ENCODE measurements at regions not wholly inside any gene's neighbourhood (a gene's known extent, or its start where the extent isn't known, plus 50 kb on each side); places are given as distances from the start of the nearest gene placed in this dataset.

DNA sequence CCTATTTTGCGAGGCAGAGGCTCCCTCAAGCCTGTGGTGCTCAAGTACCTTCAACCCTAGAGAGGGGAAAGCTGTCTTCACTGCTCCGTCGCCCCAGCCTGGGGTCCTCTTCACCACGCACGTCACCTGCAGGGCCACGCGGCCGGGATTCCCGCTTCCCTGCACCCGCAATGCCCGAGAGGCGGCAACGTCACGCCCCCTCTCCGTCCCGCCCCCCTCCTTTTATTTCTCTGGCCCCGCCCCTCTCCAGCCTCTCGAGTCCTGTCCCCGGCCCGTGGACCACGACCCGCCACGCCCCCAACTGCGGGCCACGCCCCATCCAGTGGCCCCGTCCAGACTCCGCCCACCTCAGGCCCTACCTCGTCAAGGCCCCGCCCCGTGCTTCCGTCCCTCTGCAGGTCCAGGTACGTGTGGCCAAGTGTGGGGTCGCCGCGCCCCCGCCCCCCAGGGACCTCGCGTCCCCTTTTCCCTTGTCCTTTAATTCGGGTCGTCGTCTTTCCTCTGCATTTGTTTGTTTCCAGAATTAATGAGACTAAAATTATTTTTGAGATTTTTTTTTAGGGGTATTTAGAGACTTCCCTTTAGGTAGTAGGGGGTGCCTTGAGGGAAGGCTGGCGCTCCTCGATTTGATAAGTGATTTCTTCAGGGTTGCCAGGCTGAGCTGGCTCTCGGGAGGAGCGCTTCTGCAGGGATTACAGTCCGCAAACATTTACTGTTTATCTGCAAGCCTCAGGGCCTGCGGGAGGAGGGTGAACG is 69.8 kb upstream of the BAIAP2L1 start:
- no peak for DNase-seq (ENCODE audit: low spot score)
- intact Hi-C loops (cut with DNase I) = no loop called here

GRCh38 chr7:98469088-98469487 is 68.2 kb upstream of the BAIAP2L1 start:
- intact Hi-C loops (cut with DNase I) = no loop called here
- no peak for DNase-seq (ENCODE audit: low spot score)

- no peak for DNase-seq (ENCODE audit: low spot score)
- intact Hi-C loops (cut with DNase I) = no loop called here
Observed at GRCh38 chr7:98467570-98468312, 66.9 kb upstream of the BAIAP2L1 start.

GRCh38 chr7:98465022-98465421 is 64.1 kb upstream of the BAIAP2L1 start:
- intact Hi-C loops (cut with DNase I) = no loop called here
- DNase-seq (ENCODE audit: low spot score) = no peak

- no peak for DNase-seq (ENCODE audit: low spot score)
- intact Hi-C loops (cut with DNase I) = no loop called here
Observed at GRCh38 chr7:98464558-98464940, 63.7 kb upstream of the BAIAP2L1 start.

- no peak for DNase-seq (ENCODE audit: low spot score)
- intact Hi-C loops (cut with DNase I) = no loop called here
Observed at GRCh38 chr7:98463837-98464557, 63.1 kb upstream of the BAIAP2L1 start.

DNA sequence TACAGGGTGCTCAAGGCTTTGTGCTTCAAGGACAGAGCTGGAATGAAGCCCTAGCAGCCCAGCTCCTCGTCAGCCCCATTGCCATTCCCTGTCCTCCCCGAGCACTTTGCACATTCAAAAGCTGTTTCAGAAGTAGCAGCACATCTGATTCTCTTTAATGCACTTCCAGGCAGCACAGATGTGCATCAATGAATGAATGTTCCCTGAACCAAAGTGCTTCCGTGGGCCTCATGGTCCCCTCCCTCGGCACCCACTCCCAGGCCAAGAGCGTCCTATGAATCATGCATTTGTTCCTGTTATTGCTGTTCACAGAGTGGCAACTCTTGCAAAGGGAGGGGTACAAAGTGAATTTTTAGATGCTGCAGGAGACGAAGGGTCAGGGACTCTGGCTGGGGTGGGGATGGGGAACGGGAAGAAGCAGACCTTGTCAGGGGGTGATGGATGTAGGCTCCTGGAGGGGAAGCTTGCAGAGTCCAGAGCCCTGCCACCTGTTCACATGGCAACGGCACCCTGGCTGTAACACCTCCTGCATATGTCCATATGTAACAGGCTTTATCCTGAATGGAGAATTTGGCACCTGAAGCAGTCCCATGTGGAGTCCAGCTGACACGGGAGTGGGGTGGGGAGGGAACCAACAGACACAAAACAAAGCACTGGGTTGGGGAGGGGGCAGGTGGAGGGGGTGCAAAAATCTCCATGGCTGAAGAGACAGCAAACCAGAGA is 62.2 kb upstream of the BAIAP2L1 start:
- intact Hi-C loops (cut with DNase I) = no loop called here

GRCh38 chr7:98460902-98461301 is 60.0 kb upstream of the BAIAP2L1 start:
- intact Hi-C loops (cut with DNase I) = no loop called here
- no peak for DNase-seq (ENCODE audit: low spot score)

More for the DNA sequence above, 62.2 kb upstream of the BAIAP2L1 start:
- DNase-seq (ENCODE audit: low spot score) = no peak

GRCh38 chr7:98459529-98459928 is 58.6 kb upstream of the BAIAP2L1 start:
- intact Hi-C loops (cut with DNase I) = no loop called here
- no peak for DNase-seq (ENCODE audit: low spot score)

DNA sequence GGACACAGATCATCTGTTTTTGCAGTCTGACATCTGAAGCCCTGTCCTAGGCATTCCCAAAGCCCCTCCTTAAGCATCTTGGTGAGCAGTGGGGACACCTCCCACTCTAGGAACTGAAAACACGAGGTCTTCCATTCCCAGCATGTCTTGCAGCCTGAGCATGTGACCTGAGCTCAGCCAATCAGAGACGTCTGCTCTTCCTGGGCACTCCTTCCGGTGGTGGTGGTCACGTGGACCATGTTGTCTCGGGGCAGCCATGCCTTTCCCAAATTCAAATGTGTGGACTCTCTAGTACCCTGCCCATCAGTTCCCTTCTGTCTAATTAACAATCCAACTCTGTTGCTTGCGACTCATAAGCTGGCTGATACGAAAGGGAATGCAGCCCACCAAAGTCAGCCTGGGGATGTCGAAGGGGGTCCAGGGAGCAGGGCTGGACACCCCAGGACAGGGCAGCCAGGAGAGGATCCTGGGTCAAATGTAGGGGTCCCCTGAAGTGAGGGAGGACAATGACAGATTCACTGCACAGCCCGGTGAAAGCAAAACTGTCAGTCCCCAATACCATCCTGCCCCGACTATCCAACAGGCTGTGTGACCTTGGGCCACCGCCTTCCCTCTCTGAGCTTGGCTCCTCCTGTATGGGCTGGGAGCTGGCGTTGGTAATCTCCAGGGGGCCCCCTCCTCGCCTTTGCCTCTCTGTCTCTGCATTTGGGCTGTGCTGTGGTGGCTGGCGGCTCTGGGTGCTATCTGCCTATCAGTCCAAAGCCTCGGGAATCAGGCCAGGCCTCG is 57.4 kb upstream of the BAIAP2L1 start:
- intact Hi-C loops (cut with DNase I) = no loop called here
- DNase-seq (ENCODE audit: low spot score) = no peak

GRCh38 chr7:98456866-98457265 is 56.0 kb upstream of the BAIAP2L1 start:
- DNase-seq (ENCODE audit: low spot score) = no peak
- intact Hi-C loops (cut with DNase I) = no loop called here

DNA sequence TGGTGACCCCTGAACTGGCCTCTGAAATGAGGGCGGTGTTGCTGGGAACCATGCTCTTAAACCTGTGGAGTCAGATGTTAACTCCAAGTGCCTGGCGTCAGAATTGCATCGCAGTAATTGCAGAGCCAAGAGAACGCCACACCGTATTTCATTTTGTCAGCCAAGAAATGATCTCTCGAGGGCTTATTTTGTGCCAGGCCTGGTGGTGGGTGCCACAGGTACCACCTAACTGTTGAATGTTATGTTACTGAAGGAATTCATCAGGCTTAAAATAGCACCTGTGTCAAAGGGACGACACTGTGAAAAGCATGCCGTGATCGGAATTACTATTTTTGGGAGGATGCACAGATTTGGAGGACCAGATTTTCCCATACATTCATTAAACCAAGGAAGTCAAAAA is 51.9 kb upstream of the BAIAP2L1 start:
- intact Hi-C loops (cut with DNase I) = no loop called here
- no peak for DNase-seq (ENCODE audit: low spot score)

Data from posterior vena cava (tissue), 2 donors.